GM12873 (cell line): ENCODE measurements at regions not wholly inside any gene's neighbourhood (a gene's known extent, or its start where the extent isn't known, plus 50 kb on each side); places are given as distances from the start of the nearest gene placed in this dataset.

Experiments used
- TF ChIP-seq, protein P1 (sequence below): IDR thresholded peaks from 2 replicates; pipeline ENCODE4 v1.5.1; 2012; ENCODE audit warnings: low read depth, mild to moderate bottlenecking, moderate library complexity, low read length, control low read depth; ENCODE audit not compliant: insufficient read depth; ENCODE audit errors: missing control alignments

DNA sequence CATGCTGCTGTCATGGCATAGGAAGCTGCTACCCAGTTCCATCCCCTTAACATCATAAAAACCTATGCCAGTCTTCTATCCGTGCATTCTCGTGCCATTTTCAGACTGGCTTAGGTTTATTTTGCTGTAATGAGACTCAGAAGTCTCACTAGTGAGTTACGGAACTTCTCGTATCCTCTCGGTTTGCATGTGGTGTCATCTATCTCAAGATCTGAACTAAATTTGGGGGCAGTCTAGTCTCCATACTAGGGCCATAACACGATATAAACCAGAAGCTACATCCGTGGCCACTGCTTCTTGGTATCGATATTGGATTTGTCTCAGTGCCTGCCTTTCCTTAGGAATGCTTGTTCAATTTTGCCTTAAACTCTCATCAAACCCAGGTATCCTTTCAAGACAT lies 771.2 kb upstream of the CDH10 start:
- TF ChIP-seq, protein P1, sequence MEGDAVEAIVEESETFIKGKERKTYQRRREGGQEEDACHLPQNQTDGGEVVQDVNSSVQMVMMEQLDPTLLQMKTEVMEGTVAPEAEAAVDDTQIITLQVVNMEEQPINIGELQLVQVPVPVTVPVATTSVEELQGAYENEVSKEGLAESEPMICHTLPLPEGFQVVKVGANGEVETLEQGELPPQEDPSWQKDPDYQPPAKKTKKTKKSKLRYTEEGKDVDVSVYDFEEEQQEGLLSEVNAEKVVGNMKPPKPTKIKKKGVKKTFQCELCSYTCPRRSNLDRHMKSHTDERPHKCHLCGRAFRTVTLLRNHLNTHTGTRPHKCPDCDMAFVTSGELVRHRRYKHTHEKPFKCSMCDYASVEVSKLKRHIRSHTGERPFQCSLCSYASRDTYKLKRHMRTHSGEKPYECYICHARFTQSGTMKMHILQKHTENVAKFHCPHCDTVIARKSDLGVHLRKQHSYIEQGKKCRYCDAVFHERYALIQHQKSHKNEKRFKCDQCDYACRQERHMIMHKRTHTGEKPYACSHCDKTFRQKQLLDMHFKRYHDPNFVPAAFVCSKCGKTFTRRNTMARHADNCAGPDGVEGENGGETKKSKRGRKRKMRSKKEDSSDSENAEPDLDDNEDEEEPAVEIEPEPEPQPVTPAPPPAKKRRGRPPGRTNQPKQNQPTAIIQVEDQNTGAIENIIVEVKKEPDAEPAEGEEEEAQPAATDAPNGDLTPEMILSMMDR: no peak

DNA sequence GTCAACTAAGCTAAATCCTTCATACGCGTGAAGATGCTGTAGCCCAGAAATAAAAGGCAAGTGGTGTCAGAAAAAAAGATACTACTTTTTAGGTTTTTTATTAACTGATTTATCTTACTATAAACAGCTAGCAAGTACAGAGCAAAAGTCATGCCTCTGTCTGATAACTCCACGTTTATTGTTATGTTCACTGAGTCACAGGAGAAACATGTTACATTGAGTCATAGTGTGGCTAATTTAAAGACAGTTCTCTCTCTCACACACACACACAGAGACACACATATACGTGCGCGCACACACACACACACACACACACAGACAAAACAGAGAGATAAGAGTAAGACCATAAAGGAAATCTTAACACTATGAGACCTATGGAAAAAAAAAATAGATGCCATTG lies 770.0 kb upstream of the CDH10 start:
- TF ChIP-seq, protein P1: no peak

DNA sequence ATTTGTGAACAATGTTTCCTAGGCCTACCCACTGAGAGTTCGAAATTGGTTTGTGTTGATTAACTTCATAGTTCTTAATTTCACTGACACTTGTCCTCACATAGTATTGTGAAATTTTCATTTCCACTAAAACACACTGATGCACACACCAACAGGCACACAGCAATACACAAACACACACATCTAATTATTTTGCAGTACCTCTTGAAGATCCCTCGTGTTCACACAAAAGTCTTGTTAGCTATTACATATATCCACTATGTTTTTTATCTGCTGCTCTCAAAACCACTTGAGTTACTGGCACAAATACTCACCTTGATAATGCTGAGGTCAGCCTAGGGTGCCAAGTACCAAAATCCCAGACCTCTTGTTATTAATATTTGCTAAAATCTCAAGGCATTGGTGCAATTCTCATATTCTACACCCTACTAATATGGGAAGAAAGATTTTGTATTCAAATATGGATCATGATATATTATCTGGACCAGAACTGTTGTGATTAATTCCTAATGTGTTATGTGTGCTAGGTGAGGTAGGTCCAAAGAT lies 767.4 kb upstream of the CDH10 start:
- TF ChIP-seq, protein P1: no peak

DNA sequence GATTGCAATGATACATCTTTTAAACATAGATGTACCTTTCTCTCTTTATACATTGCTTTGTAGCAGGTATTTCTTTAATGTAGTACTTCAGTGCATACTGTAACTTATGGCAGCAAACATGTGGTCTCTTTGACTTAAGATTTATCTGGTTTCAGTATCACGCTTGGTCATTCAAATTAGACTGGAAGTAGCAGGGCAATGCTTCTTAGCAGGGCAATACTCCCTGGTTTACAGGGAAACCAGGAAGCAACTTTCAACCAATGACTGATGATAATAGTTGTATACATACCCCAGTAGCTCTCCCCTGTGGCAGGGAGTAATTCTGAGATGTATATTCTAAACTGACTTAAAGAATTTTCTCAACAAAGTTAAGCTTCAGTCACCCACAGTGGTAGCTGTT lies 761.1 kb upstream of the CDH10 start:
- TF ChIP-seq, protein P1: no peak

DNA sequence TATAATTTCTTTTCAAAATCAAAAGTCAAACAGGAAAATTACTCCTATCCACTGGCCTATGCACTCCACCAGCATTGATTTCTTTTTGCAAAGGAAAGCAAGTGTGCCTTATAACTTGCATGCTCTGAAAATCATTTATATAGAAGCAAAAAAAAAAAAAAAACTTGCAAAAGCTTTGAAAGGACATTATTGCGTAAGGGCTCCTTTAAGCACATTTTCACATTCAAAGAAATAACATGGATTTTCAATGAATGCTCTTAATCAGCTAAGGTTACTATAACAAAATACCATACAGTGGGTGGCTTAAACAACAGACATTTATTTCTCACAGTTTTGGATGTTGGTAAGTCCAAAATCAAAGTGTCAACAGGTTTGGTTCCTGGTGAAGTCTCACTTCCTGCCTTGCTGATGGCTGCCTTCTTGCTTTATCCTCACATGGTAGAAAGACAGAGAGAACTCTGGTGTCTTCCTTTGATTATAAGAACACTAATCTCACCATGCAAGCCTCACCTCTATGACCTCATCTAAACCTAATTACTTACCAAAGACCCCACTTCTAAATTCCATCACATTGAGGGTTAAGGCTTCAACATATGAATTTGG lies 755.2 kb upstream of the CDH10 start:
- TF ChIP-seq, protein P1: no peak

DNA sequence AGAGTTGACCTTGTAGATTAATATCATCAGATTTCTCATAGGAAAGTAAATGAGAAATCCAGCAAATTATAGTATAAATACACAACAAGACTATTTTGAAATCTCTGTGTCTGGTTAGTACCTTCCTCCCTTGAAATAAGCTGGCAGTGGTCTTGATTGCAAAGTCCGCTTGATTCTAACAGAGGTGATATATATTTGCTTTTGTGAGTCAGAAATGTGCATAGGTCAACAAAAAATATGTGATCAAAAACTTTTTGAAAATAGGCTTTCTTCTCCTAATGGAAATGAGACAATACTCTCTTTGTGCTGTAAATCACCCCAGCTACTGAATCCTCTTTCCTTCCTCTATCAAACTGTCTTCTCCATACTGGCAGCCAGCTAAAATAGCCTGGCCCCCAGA lies 749.2 kb upstream of the CDH10 start:
- TF ChIP-seq, protein P1: no peak

DNA sequence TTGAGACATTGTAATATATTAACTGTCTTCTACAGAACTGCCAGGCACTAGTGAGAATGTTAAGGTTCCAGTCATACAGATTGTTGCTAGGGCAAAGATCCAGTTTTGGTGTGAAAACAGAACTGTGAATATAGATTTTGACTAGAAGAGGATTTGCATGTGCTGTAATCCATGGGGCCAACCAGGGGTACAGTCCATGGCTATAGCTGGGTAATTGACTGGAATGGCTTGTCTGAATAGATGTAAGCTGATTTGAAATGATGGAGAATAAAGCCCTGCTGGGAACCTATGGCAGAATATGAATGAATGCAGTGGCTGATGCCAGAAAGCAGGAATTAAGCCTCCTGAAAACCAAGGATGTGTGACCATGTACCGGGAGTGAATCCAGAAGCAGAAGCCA lies 748.5 kb upstream of the CDH10 start:
- TF ChIP-seq, protein P1: no peak
